Ovary (tissue), 7 donors: ENCODE measurements at regions not wholly inside any gene's neighbourhood (a gene's known extent, or its start where the extent isn't known, plus 50 kb on each side); places are given as distances from the start of the nearest gene placed in this dataset.
"Not testable (repeated sequence)": the region's sequence is repeated elsewhere in the genome, so short reads cannot be mapped to it uniquely, and the experiment has no call there.

Experiments used
- DNase-seq, 5 donors: peaks; one replicate each; pipeline ENCODE4 v3.0.0-alpha.2; 2019 to 2020
- H3K27ac ChIP-seq, 2 donors: fragments of 200-600 bp; one replicate each; pipeline versions ENCODE4 v1.5.1 to v1.8.0; 2019 to 2022
- H3K27me3 ChIP-seq: fragments of 200-600 bp; one replicate; pipeline ENCODE4 v1.8.0; 2022
- H3K36me3 ChIP-seq: fragments of 200-600 bp; sonication (generic); one replicate; pipeline ENCODE4 v1.5.1; 2019
- H3K4me1 ChIP-seq: one replicate; pipeline ENCODE4 v1.8.1; 2013; ENCODE audit warnings: mild to moderate bottlenecking, moderate library complexity; ENCODE audit not compliant: insufficient read depth
- H3K4me3 ChIP-seq: fragments of 200-600 bp; sonication (generic); one replicate; pipeline ENCODE4 v1.5.1; 2017
- H3K9me3 ChIP-seq, 2 donors: fragments of 200-600 bp in 1 of 2; sonication (generic) in 1 of 2; one replicate each; pipeline versions ENCODE4 v1.5.1 to v1.8.1; 2013 to 2019; ENCODE audit warnings: mild to moderate bottlenecking in 1 of 2, moderate library complexity in 1 of 2
- CTCF ChIP-seq, 3 donors: fragments of 450-650 bp in 2 of 3; fragments of 200-600 bp in 1 of 3; IDR thresholded peaks; one replicate each; pipeline versions ENCODE4 v1.5.1 to v1.8.0; 2016 to 2022; ENCODE audit warnings: antibody characterized with exemption in 3 of 3, mild to moderate bottlenecking in 1 of 3
- EP300 ChIP-seq: sonication (generic); formaldehyde crosslinking; IDR thresholded peaks from one replicate; pipeline ENCODE4 v1.6.1; 2017; ENCODE audit warnings: antibody characterized with exemption
- POLR2A ChIP-seq: fragments of 450-650 bp; IDR thresholded peaks from one replicate; pipeline ENCODE4 v1.6.1; 2017; ENCODE audit warnings: antibody characterized with exemption, mild to moderate bottlenecking, moderate library complexity
- WGBS, 3 donors: extraction: QIAGEN DNeasy Blood & Tissue Kit in 1 of 3; methylation state at CpG; one replicate each; pipeline versions ENCODE4 v1.1.5 to v1.1.7; 2013 to 2017; 5-methylcytosine and 5-hydroxymethylcytosine counted together
- intact Hi-C, 4 donors: fragments of 100-400 bp; cut with DNase I; formaldehyde crosslinking; loops; one replicate each; pipeline versions ENCODE4 v1.11.0 to v1.15.1; 2022 to 2023
- donor health status: DM: no; HTN: no; CAD: no; lungs with moderate emphysema.
- donor health status: DM: no; HTN: no; CAD: no.
- donor health status: Bipolar disorder and iron deficiency.
- donor health status: DM: no; HTN: no; CAD: no.
- donor health status: DM: yes; HTN: yes; CAD: no.

GRCh38 chr3:145032791-145033190 is 1061.2 kb downstream of the DIPK2A start:
- WGBS, 3 donors: 79 to 86% (median 79%) methylated on average over 1 of the region's 1 CpG
- no peaks in the 10 kb centered on the region for H3K4me1 ChIP-seq
- no peak overlapping the region for H3K27ac ChIP-seq
- no peaks in the 10 kb centered on the region for H3K27me3 ChIP-seq
- no peak for DNase-seq
- no peak overlapping the region for H3K4me3 ChIP-seq
- H3K36me3 ChIP-seq: no peaks in the 10 kb centered on the region
- H3K9me3 ChIP-seq: no peaks in the 10 kb centered on the region
- intact Hi-C loops: no loop called here
- no peak for TF ChIP-seq POLR2A

GRCh38 chr3:145035682-145036081 is 1064.1 kb downstream of the DIPK2A start:
- Histone ChIP-seq H3K4me3 (no peak overlapping the region), H3K27me3 (no peaks in the 10 kb centered on the region), H3K4me1 (no peaks in the 10 kb centered on the region), H3K27ac (no peak overlapping the region), H3K9me3 (no peaks in the 10 kb centered on the region), H3K36me3 (no peaks in the 10 kb centered on the region)
- 94 to 95% (median 94%) methylated on average over 1 of the region's 1 CpG for WGBS, 3 donors
- no peak for TF ChIP-seq POLR2A
- no peak for DNase-seq
- intact Hi-C loops: no loop called here

- H3K9me3 ChIP-seq, H3K27me3 ChIP-seq, H3K4me3 ChIP-seq, H3K36me3 ChIP-seq, intact Hi-C loops, H3K4me1 ChIP-seq, H3K27ac ChIP-seq, DNase-seq: not testable (repeated sequence)
- 96 to 100% (median 98%) methylated on average over 2 of the region's 2 CpGs for WGBS, 3 donors
These were observed 1082.4 kb downstream of the DIPK2A start for GRCh38 chr3:145054055-145054454.

GRCh38 chr3:145055375-145056076 is 1083.9 kb downstream of the DIPK2A start:
- no peaks in the 10 kb centered on the region for H3K36me3 ChIP-seq
- no peak overlapping the region for H3K27ac ChIP-seq
- H3K4me3 ChIP-seq: no peak overlapping the region
- H3K4me1 ChIP-seq: no peaks in the 10 kb centered on the region
- WGBS, 3 donors: 73 to 89% (median 77%) methylated on average over 1 of the region's 1 CpG
- TF ChIP-seq EP300 (no peak), CTCF (IDR thresholded peaks at IDR 0.05) (no peak), POLR2A (no peak)
- intact Hi-C loops: no loop called here
- DNase-seq: no peak
- H3K9me3 ChIP-seq: peaks cover 0 to under 1% of the 10 kb centered on the region in 2 donors
- no peaks in the 10 kb centered on the region for H3K27me3 ChIP-seq

GRCh38 chr3:145058483-145058882 is 1086.9 kb downstream of the DIPK2A start:
- H3K27me3 ChIP-seq: no peaks in the 10 kb centered on the region
- no peak for DNase-seq
- H3K36me3 ChIP-seq: no peaks in the 10 kb centered on the region
- H3K9me3 ChIP-seq: peaks cover 0 to 11% of the 10 kb centered on the region in 2 donors
- TF ChIP-seq CTCF (IDR thresholded peaks at IDR 0.05) (no peak), EP300 (no peak), POLR2A (no peak)
- intact Hi-C loops: no loop called here
- H3K4me1 ChIP-seq: no peaks in the 10 kb centered on the region
- no peak overlapping the region for H3K27ac ChIP-seq
- no peak overlapping the region for H3K4me3 ChIP-seq
- 92 to 100% (median 94%) methylated on average over 1 of the region's 1 CpG for WGBS, 3 donors

- DNase-seq: no peak
- intact Hi-C loops: no loop called here
- no peaks in the 10 kb centered on the region for H3K36me3 ChIP-seq
- WGBS, 3 donors: 93 to 95% (median 93%) methylated on average over 5 of the region's 5 CpGs
- TF ChIP-seq EP300: no peak
- TF ChIP-seq POLR2A: no peak
- no peak for TF ChIP-seq CTCF (IDR thresholded peaks at IDR 0.05)
- peaks cover 0 to 11% of the 10 kb centered on the region in 2 donors for H3K9me3 ChIP-seq
- no peaks in the 10 kb centered on the region for H3K4me1 ChIP-seq
- H3K27ac ChIP-seq: no peak overlapping the region
- H3K4me3 ChIP-seq: no peak overlapping the region
- no peaks in the 10 kb centered on the region for H3K27me3 ChIP-seq
These were observed 1092.0 kb downstream of the DIPK2A start for GRCh38 chr3:145063616-145064015.
